H1 (cell line): ENCODE measurements at regions not wholly inside any gene's neighbourhood (a gene's known extent, or its start where the extent isn't known, plus 50 kb on each side); places are given as distances from the start of the nearest gene placed in this dataset.

Source experiments
- CEBPB ChIP-seq: IDR thresholded peaks from 2 replicates; pipeline ENCODE4 v1.6.1; 2012; ENCODE audit warnings: low read depth, low read length
- EP300 ChIP-seq, 2 experiments: IDR thresholded peaks; 1 replicate in 1 of 2; 2 replicates in 1 of 2; pipeline ENCODE4 v1.6.1; 2011 to 2012; ENCODE audit warnings: low read depth in 2 of 2, low read length in 2 of 2, mild to moderate bottlenecking in 2 of 2, borderline replicate concordance in 1 of 2, inconsistent platforms in 1 of 2, moderate library complexity in 1 of 2
- RAD21 ChIP-seq, 2 experiments: IDR thresholded peaks in 1 of 2; conservative IDR thresholded peaks in 1 of 2; 2 replicates each; pipeline ENCODE4 v1.6.1; 2011; ENCODE audit warnings: low read depth in 2 of 2, low read length in 2 of 2, improper control_type of control experiment in 1 of 2, inconsistent platforms in 1 of 2, mild to moderate bottlenecking in 1 of 2, moderate library complexity in 1 of 2

DNA sequence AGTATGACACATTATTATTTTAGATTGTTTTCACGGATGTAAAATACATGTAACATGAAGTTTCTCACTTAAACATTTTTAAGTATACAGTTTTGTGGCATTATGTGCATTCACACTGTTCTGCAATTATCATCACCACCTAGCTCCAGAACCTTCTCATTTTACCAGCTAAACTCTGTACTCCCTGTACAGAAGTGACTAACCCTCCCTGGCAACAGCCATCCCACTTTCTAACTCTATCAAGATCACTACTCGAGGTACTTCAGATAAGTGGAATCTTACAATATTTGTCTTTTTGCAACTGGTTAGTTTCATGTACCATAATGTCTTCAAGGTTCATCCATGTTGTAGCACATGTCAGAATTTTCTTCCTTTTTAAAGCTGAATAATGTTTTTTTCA is 116.3 kb upstream of the IGF1R start (continued):
- TF ChIP-seq CEBPB (no peak), EP300 (IDR thresholded peaks at IDR 0.05; ENCODE audit: borderline replicate concordance in 1 of 2, low read depth in 2 of 2, low read length in 2 of 2) (no peak), RAD21 (IDR thresholded peaks at IDR 0.05 in 1 of 2, conservative IDR thresholded peaks at IDR 0.05 in 1 of 2; ENCODE audit: low read depth in 2 of 2, low read length in 2 of 2) (no peak)
